22Rv1 (cell line): ENCODE measurements at regions not wholly inside any gene's neighbourhood (a gene's known extent, or its start where the extent isn't known, plus 50 kb on each side); places are given as distances from the start of the nearest gene placed in this dataset.

Experiments
- H3K27ac ChIP-seq: fragments of 450-650 bp; 2 replicates; pipeline ENCODE4 v1.5.1; 2017
- ZFX ChIP-seq: fragments of 450-650 bp; IDR thresholded peaks from 2 replicates; pipeline ENCODE4 v1.6.1; 2017; ENCODE audit warnings: antibody characterized with exemption, borderline replicate concordance
- TF ChIP-seq, protein P1 (sequence below): fragments of 450-650 bp; IDR thresholded peaks from 2 replicates; pipeline ENCODE4 v1.5.1; 2017; ENCODE audit warnings: mild to moderate bottlenecking

DNA sequence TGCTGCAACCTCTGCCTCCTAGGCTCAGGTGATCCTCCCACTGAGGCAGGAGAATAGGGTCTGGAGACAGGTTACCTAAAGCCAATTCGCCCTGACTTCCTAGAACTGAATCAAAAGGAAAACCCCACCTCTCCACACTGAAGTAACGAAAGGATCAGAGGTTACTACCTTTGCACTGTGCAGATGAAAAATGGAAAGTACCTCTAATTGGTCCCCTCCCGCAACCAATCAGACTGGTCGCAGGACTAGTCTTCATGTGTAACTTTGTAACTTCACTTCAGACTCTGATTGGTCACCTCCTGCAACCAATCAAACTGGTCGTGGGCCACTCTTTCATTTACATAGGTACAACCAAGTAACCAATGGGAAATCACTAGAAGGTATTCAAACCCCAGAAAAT, 61.1 kb downstream of the ATXN3L start:
- TF ChIP-seq, protein P1, sequence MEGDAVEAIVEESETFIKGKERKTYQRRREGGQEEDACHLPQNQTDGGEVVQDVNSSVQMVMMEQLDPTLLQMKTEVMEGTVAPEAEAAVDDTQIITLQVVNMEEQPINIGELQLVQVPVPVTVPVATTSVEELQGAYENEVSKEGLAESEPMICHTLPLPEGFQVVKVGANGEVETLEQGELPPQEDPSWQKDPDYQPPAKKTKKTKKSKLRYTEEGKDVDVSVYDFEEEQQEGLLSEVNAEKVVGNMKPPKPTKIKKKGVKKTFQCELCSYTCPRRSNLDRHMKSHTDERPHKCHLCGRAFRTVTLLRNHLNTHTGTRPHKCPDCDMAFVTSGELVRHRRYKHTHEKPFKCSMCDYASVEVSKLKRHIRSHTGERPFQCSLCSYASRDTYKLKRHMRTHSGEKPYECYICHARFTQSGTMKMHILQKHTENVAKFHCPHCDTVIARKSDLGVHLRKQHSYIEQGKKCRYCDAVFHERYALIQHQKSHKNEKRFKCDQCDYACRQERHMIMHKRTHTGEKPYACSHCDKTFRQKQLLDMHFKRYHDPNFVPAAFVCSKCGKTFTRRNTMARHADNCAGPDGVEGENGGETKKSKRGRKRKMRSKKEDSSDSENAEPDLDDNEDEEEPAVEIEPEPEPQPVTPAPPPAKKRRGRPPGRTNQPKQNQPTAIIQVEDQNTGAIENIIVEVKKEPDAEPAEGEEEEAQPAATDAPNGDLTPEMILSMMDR: no peak
- TF ChIP-seq ZFX: no peak
- no peak overlapping the region for H3K27ac ChIP-seq

DNA sequence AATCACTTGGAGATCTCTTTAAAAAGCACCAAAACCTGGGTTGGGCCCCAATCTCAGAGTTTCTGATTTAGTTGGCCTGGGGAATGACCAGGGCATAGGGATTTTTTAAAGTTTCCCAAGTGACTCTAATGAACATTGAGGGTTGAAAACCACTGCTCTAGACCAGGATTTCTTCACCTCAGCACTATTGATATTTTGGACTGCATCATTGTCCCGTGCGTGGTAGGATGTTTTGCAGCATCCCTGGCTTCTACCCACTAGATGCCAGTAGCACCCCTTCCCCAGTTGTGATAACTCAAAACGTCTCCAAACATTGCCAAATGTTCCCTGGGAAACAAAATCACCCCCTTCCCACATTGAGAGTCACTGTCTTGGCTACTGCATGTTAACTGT, 61.8 kb downstream of the ATXN3L start:
- TF ChIP-seq, protein P1: no peak
- no peak for TF ChIP-seq ZFX
- no peak overlapping the region for H3K27ac ChIP-seq

DNA sequence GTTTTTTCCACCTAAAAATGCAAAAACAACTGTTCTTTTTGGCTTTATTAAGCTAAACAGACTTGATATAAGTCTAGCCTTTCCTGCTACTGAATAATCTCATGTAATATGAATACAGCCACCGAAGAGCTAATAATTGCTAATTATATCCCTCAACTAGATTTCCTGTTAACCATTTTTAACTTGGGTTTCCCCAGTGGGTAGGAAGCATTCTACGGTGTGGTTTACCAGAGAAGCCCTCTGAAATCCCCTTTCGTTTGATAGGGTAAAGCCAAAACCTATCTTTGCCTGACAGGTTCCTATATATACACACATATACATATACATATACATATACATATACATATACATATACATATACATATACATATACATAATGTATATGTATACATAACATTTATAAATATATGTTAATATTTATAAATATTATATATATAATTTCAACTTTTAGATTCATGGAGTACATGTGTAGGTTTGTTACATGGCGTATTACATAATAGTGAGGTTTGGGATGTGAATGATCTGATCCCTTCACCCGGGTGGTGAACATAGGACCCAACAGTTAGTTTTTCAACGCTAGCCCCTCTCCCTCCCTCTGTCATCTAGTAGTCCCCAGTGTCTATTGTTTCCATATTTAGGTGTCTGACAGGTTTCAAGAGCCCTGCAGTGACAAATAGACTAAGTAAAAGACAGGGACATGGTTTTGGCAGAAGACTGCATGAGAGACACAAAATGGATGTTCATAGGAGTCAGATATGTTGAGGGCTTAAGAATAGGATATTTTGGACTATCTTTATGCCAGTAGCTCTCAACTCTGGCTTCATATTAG, 62.4 kb downstream of the ATXN3L start:
- no peak for TF ChIP-seq ZFX
- TF ChIP-seq, protein P1: no peak

DNA sequence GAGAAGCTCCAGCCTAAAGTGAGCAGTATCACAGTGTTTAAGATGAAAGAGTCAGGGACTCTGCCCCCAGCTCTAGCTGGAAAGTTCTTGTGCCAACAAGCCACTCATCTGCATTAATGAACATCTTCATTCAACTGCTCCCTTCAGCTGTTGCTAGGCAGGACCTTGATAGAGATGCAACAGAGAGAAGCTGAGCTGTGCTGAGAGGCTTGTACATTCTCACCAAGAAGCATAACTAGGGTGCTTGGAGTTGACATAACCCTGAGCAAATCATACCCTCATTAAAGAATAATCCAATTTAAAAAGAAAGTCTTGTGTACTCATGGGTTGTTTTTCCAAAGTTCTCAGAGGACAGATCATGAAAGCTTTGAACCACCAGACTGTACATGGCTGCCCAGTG, 63.2 kb downstream of the ATXN3L start:
- no peak overlapping the region for H3K27ac ChIP-seq

More for the DNA sequence above, 62.4 kb downstream of the ATXN3L start:
- H3K27ac ChIP-seq: no peak overlapping the region

DNA sequence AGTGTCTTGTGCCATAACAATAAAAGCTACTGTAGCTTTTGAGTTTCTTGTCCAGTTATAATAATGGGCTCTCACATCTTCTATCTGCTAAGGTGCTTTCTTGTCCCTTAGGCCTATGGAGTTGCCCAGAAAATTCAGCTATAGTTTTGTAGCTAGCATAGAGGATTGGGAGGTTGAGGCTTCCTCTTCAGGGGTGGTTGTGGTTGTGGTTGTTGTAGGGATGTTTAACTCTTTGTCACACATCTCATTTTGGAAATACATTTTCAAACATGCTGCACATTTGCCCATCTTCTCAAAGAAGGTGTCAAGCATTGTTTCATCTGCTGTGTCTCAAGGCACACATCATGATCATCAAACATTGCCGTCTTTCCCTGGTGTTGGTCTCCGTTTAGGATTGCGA, 65.0 kb downstream of the ATXN3L start:
- H3K27ac ChIP-seq: no peak overlapping the region
- TF ChIP-seq ZFX: no peak
- TF ChIP-seq, protein P1: no peak

More for the DNA sequence above, 63.2 kb downstream of the ATXN3L start:
- TF ChIP-seq, protein P1: no peak

DNA sequence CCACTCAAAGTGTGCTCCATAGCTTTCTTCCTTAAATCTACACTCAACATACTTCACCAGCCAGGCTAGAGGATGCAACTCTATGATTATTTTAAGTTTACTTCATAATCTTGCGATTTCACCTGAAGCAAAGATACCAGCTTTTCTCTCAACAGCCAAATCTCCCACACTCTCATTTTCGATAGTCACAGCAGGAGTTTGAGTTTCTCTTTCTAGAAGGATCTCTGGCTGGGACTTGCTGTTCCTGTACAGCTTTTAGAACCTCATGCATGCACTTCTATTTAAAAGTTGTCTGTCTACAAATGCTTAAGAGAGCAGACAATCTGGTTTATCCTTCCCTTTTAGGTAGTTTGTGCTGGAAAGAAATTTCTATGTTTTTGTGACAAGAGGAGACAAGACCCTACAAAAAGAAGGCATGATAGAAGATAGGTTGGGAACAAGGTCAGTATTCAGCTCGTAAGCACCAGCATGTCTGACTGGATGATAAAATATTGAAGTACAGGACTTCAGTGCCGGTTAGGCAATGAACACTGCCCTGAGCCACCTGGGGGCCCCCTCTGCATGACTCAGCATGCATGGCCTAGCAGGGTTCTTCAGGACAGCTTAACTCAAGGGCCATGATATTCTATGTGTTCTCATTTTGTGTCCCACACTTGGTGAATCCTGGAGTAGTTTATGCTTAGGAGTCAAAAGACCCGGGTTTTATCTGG, 65.6 kb downstream of the ATXN3L start:
- H3K27ac ChIP-seq: no peak overlapping the region
- TF ChIP-seq, protein P1: no peak
- TF ChIP-seq ZFX: no peak

DNA sequence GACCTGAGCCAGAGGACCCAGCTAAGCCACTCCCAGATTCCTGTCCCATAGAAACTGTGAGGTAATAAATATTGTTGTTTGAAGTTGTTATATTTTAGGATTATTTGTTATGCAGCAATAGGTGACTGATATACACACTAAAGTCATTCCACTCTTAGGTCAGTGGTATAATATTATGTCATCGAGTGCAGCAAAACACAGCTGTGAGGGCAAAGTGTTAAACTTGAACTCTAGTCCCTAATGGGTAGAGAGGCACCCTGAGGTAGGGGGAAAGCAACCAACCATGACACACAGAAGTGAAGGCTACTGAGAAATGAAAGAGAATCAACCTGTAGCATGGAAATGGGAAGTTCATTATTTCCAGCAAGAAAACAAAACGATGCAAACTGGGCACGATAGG, 66.6 kb downstream of the ATXN3L start:
- H3K27ac ChIP-seq: no peak overlapping the region
- no peak for TF ChIP-seq ZFX
- TF ChIP-seq, protein P1: no peak
